Ishikawa (cell line): ENCODE measurements at regions not wholly inside any gene's neighbourhood (a gene's known extent, or its start where the extent isn't known, plus 50 kb on each side); places are given as distances from the start of the nearest gene placed in this dataset.

Source experiments
- CEBPB ChIP-seq: IDR thresholded peaks from 2 replicates; pipeline ENCODE4 v1.6.1; 2012
- CREB1 ChIP-seq: IDR thresholded peaks from 2 replicates; pipeline ENCODE4 v1.6.1; 2012; ENCODE audit warnings: low read depth
- EGR1 ChIP-seq: IDR thresholded peaks from 2 replicates; pipeline ENCODE4 v1.6.1; 2012
- EP300 ChIP-seq: IDR thresholded peaks from 2 replicates; pipeline ENCODE4 v1.6.1; 2012; ENCODE audit warnings: borderline replicate concordance
- FOXM1 ChIP-seq: IDR thresholded peaks from 2 replicates; pipeline ENCODE4 v1.6.1; 2012; ENCODE audit warnings: low read depth, borderline replicate concordance
- NFIC ChIP-seq: IDR thresholded peaks from 2 replicates; pipeline ENCODE4 v1.6.1; 2012
- RAD21 ChIP-seq: IDR thresholded peaks from 2 replicates; pipeline ENCODE4 v1.6.1; 2012; ENCODE audit warnings: low read depth
- TAF1 ChIP-seq: IDR thresholded peaks from 2 replicates; pipeline ENCODE4 v1.6.1; 2012; ENCODE audit warnings: low read depth, mild to moderate bottlenecking
- TCF12 ChIP-seq: IDR thresholded peaks from 2 replicates; pipeline ENCODE4 v1.6.1; 2012; ENCODE audit warnings: low read depth
- TEAD4 ChIP-seq: IDR thresholded peaks from 2 replicates; pipeline ENCODE4 v1.6.1; 2012
- YY1 ChIP-seq: IDR thresholded peaks from 2 replicates; pipeline ENCODE4 v1.6.1; 2012; ENCODE audit warnings: low read depth
- ZBTB7A ChIP-seq: IDR thresholded peaks from 2 replicates; pipeline ENCODE4 v1.6.1; 2012; ENCODE audit warnings: low read depth
- TF ChIP-seq, protein P1 (sequence below): IDR thresholded peaks from 2 replicates; pipeline ENCODE4 v1.6.1; 2012
- TF ChIP-seq, protein P2 (sequence below): IDR thresholded peaks from 2 replicates; pipeline ENCODE4 v1.6.1; 2012
- TF ChIP-seq, protein P3 (sequence below): IDR thresholded peaks from 2 replicates; pipeline ENCODE4 v1.6.1; 2012; ENCODE audit warnings: low read depth, mild to moderate bottlenecking

DNA sequence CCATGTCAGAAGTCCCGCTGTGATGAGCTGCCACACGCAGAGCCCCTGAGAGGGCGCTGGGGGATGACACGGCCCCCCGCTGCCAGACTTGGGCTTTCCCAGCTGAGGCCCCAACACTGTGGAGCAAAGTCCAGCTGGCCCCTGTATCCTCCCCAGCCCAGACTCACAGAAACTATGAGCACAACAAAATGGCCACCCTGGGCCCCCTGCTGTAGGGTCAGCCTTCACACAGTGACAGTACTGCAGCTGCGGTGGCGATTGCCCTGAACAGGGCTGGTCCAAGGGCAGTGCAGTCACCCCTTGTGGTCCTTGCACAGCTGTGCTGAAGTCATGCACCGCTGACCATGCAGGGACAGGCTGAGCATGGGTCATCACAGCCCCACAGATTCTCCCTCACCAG is 78.2 kb upstream of the CST7 start:
- peak; percentile 55; the same call in 1 of the 2 replicates for TF ChIP-seq YY1
- TF ChIP-seq, protein P1, sequence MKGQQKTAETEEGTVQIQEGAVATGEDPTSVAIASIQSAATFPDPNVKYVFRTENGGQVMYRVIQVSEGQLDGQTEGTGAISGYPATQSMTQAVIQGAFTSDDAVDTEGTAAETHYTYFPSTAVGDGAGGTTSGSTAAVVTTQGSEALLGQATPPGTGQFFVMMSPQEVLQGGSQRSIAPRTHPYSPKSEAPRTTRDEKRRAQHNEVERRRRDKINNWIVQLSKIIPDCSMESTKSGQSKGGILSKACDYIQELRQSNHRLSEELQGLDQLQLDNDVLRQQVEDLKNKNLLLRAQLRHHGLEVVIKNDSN = no peak
- TF ChIP-seq FOXM1 = no peak
- TF ChIP-seq CREB1 = no peak
- peak; percentile 51; the same call in 1 of the 2 replicates for TF ChIP-seq TCF12
- no peak for TF ChIP-seq RAD21
- no peak for TF ChIP-seq TAF1
- 0 out of 2 replicates have a peak, but pooled peaks have one; percentile 25 for TF ChIP-seq NFIC
- no peak for TF ChIP-seq TEAD4
- peak; percentile 9; the same call in 1 of the 2 replicates for TF ChIP-seq EP300
- no peak for TF ChIP-seq CEBPB
- TF ChIP-seq, protein P2, sequence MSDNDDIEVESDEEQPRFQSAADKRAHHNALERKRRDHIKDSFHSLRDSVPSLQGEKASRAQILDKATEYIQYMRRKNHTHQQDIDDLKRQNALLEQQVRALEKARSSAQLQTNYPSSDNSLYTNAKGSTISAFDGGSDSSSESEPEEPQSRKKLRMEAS = no peak
- TF ChIP-seq, protein P3, sequence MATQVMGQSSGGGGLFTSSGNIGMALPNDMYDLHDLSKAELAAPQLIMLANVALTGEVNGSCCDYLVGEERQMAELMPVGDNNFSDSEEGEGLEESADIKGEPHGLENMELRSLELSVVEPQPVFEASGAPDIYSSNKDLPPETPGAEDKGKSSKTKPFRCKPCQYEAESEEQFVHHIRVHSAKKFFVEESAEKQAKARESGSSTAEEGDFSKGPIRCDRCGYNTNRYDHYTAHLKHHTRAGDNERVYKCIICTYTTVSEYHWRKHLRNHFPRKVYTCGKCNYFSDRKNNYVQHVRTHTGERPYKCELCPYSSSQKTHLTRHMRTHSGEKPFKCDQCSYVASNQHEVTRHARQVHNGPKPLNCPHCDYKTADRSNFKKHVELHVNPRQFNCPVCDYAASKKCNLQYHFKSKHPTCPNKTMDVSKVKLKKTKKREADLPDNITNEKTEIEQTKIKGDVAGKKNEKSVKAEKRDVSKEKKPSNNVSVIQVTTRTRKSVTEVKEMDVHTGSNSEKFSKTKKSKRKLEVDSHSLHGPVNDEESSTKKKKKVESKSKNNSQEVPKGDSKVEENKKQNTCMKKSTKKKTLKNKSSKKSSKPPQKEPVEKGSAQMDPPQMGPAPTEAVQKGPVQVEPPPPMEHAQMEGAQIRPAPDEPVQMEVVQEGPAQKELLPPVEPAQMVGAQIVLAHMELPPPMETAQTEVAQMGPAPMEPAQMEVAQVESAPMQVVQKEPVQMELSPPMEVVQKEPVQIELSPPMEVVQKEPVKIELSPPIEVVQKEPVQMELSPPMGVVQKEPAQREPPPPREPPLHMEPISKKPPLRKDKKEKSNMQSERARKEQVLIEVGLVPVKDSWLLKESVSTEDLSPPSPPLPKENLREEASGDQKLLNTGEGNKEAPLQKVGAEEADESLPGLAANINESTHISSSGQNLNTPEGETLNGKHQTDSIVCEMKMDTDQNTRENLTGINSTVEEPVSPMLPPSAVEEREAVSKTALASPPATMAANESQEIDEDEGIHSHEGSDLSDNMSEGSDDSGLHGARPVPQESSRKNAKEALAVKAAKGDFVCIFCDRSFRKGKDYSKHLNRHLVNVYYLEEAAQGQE = no peak
- TF ChIP-seq EGR1 = no peak
- no peak for TF ChIP-seq ZBTB7A

DNA sequence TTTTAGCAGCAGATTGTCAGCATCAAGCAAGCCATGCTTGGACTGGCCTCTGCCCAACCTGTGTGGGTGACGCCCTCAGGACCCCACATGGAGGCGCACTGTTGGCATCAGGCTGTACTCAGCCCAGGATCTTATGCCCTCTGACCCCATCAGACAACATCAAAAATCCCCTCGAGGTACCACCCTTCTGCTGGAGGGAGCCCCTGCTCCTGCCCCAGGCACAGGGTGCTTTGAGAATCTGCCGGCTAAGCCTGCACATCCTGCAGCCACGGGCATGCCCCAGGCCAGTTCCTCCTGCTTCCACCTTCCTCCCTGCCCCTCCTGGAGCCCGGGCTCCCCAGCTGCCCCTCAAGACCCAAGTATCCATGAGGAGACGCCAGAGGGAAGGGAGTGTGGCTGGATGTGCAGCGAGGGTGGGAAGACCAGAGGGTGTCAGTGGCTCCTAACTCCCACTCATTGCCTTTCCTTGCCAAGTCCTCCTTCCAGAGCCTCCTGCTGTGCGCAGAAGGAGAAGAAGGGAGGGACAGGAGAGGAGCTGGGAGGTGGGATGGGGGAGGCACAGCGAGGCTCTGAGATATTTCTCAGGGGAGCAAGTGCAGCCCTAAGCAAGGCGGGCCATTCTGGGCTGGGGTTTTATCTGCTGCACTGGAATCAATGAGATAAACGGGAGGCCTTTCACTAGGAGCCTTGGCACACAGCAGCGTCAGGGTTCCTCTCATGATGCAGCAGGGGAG is 77.4 kb upstream of the CST7 start:
- TF ChIP-seq FOXM1 (no peak), YY1 (no peak), ZBTB7A (no peak), CEBPB (no peak)

DNA sequence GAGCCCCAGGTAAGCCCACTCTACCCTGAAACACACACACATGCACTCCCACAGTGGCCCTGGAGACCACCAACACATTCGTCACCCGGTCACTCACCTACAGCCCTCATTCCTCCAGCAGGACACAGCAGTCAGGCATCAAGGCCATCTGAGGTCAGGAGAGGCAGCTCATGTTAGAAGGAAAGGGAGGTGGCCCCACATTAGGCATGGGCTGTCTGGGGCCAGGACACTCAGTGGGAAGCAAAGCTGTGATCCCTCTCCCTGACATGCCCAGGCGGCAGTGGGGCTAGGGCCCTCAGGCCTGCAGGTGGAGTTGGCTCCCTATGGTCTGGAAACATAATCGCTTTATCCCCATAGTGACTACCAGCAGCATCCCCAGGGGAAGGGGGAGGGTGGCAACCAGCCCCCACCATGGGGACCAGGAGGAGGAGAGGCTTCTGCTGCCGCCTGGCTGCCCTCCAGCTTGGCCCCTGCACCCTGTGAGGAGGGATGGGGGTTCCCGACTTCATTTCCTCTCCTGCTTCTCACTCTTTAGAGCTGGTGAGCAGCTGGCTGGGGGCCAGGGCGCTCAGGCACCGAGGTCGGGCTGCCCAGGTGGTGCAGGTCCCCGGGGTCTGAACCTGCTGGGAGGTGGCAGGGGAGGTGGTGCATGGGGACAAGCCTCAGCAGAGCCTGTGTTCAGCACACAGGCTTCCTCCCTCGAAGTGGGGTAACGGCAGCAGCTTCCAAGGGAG is 76.6 kb upstream of the CST7 start:
- TF ChIP-seq NFIC = peak; percentile 68
- TF ChIP-seq, protein P1 = no peak

DNA sequence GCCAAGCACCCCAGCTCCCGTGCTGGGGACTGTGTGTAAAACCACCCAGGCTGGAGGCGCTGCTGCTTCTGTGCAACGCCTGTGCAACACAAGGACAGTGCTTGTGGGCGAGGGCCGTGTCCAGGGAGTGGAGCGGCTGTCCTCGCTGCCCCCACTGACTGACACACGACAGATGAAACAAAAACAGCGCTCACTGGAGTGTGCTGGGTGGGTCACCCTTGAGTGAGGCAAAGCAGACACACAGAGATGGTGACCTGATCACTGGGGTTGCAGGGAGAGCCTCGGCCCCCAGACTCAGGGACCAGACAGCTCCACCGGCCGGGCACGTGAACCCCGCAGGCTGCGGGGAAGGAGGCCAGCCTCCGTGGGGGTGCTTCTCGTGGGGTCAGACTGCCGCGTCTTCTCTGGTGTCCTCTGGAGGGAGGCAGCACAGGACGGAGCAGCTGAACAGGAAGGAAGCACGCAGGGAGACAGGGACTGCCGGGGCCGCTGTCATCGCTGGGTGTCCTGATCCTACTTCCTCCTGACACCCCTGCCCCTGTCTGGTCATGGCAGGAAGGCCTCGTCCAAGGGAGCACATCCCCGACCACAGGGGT is 75.9 kb upstream of the CST7 start:
- TF ChIP-seq RAD21 = no peak
- TF ChIP-seq EGR1 = no peak
- no peak for TF ChIP-seq CEBPB
- TF ChIP-seq, protein P2 = no peak
- no peak for TF ChIP-seq YY1
- TF ChIP-seq NFIC = no peak
- no peak for TF ChIP-seq EP300
- no peak for TF ChIP-seq TEAD4
- no peak for TF ChIP-seq TCF12
- TF ChIP-seq CREB1 = no peak
- TF ChIP-seq ZBTB7A = no peak
- TF ChIP-seq FOXM1 = no peak
- TF ChIP-seq, protein P1 = no peak

DNA sequence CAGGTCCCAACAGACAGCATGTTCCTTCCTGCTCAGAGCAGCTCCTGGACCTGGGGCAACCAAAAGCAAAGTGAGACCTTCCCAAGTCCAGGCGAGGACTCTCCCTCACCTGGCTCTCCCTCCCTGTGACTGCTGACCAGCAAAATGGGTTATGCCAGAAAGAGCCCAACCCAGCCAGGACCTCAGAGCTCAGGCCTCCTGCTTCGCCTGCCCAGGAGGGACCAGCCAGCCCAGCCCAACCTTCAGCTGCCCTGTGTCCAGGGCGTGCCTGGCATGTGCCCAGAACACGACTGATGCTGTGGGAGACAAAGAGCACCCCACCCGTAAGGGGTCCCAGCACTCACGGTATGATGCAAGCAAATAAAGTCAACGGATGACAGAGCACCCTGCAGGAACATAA is 74.0 kb upstream of the CST7 start:
- TF ChIP-seq EGR1 (no peak), CREB1 (no peak), YY1 (no peak), ZBTB7A (no peak), TAF1 (no peak)
- TF ChIP-seq, protein P3 = no peak
- TF ChIP-seq, protein P2 = no peak
